NCI-H1436 treated with DMSO at 0.1 percent for 48 hours (cell line): ENCODE measurements at regions not wholly inside any gene's neighbourhood (a gene's known extent, or its start where the extent isn't known, plus 50 kb on each side); places are given as distances from the start of the nearest gene placed in this dataset.

Source experiments
- DNase-seq: peaks from one replicate; lab custom pipeline; 2025; lab: John Stamatoyannopoulos, UW

GRCh38 chr18:56221195-56222065, 417.0 kb downstream of the TXNL1 start:
- DNase-seq = no peak

GRCh38 chr18:56217406-56217805, 421.0 kb downstream of the TXNL1 start:
- no peak for DNase-seq

DNA sequence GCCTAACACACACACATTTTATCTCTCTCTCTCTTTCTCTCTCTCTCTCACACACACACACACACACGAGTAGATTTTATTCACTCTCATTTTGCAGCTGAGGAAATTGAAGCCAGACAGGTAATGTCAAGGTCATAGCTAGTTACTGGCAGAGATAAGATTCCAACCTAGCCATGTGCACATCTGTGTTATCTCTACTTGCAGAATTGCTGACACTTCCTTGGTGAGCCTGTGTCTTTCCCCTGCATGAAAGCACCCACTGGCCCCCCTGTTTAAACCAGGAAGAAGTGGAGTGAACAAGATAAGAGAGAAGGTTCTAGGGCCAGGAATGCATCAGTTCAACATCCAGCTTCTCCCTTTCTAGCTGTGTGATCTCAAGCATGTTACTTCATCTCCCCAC, 423.7 kb downstream of the TXNL1 start:
- DNase-seq = no peak

DNA sequence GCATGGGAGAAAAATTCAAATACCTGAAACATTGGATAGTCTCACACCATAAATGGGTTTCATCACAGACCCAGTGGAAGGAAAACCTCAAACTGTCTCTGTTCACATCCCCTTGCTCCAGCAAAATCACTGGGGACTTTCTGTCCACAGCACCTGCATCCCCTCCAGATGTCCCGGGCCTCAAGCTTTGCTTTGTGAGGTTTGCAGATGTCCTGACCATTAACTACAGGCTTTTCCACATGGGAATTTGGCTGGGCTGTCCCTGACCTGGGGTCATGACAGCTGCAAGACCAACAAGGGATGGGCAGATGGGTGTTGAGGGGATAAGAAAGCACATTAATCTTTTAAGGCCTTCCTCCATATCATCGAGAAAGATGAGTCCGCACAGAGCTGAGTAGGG, 427.9 kb downstream of the TXNL1 start:
- no peak for DNase-seq

- no peak for DNase-seq
Measured at GRCh38 chr18:56207989-56208388, 430.4 kb downstream of the TXNL1 start.

- DNase-seq = no peak
Measured at GRCh38 chr18:56204052-56204451, 434.3 kb downstream of the TXNL1 start.

- no peak for DNase-seq
Measured at GRCh38 chr18:56202678-56203077, 435.7 kb downstream of the TXNL1 start.

DNA sequence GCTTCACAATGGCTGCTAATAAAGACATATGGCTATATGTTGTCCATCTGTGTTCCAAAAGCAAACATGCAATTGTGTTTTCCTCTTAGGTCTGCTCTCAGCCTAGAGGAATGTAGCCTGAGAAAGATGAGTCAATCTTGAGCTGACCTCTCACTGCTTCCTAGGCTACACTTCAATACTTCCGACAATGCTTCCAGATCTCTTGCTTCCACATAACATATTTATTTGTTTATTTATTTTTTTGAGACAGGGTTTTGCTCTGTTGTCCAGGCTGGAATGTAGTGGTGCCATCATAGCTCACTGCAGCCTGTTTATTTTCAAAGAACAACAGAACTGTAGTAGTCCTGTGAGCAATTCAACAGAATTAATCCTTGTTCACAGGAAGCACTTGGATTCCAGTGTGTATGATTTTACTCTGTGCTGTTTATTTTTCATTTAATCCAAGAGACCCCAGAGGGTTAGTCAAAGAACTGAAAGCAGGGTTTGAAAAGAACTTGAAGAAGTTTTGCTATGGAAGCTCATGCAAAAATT, 437.9 kb downstream of the TXNL1 start:
- no peak for DNase-seq

- no peak for DNase-seq
Measured at GRCh38 chr18:56199580-56200330, 438.6 kb downstream of the TXNL1 start.

- no peak for DNase-seq
Measured at GRCh38 chr18:56197241-56197859, 441.0 kb downstream of the TXNL1 start.

GRCh38 chr18:56196495-56197225, 441.7 kb downstream of the TXNL1 start:
- DNase-seq = no peak

- DNase-seq = no peak
Measured at GRCh38 chr18:56191334-56191733, 447.1 kb downstream of the TXNL1 start.

GRCh38 chr18:56189615-56190014, 448.8 kb downstream of the TXNL1 start:
- DNase-seq = no peak

DNA sequence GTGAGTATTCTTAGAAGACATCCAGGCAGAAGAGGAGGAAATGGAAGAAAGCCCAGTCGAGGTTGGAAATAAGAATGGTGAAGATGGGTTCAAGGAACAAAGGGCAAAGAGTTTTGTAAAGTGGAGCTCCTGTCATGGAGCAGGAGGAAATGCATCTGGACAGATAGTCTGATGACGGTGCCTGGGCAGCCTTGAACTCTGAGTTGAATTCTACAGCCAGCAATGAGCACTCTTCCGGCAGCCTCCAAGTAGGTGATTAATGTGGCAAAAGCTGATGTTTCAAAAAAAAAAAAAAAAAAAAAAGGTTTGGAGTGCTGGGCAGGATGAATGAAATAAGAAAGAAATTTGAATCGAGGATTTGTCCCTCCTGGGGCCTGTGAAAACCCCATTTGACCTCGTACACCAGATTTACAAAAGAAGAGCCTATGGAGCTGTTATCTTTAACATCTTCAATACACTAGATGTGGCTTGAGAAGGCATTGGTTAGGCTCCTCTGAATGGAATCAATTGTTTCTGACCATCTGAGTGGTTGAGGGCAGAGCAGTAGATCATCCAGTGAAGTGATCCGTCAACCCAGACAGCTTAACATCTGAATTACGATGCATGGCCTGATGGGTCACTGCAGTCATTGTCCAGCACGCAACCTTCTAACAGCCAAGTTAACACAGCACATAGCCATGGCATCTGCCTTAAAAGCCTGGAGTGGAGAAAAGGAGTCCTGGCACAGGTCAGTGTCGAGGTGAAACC, 449.7 kb downstream of the TXNL1 start:
- no peak for DNase-seq

DNA sequence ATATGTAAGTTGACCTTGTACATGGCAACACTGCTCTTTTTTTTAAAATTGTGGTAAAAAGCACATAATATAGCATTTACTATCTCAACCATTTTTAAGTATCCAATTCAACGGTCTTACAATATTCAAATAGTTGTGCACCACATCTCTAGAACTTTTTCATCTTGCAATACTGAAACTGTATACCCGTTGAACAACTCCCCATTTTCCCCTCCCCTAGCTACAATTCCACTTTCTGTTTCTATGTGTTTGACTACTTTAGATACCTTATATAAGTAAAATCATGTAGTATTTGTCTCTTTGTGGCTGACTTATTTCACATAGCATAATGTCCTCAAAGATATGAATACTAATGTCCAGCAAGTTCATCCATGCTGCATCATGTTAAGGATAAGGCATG, 452.1 kb downstream of the TXNL1 start:
- DNase-seq = no peak

- DNase-seq = no peak
Measured at GRCh38 chr18:56185126-56185525, 453.3 kb downstream of the TXNL1 start.

DNA sequence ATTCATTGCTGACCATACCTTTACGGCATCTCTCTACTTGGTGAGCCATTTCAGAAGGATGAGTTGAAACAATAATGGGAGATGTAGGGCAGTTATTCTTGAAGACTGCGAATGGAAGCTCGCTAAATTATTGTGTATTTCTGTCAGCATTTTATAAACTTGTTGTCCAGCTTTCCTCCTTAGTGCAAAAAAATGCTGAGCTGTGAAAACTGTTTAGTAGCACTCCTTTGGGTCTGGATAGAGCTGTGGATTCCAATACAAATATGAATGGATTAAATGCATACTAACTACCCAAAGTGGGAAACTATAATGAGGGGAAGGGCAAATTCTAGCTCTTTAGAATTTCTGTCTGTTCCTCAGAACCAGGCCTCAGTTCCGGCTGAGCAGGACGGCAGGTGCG, 461.6 kb downstream of the TXNL1 start:
- DNase-seq = no peak

DNA sequence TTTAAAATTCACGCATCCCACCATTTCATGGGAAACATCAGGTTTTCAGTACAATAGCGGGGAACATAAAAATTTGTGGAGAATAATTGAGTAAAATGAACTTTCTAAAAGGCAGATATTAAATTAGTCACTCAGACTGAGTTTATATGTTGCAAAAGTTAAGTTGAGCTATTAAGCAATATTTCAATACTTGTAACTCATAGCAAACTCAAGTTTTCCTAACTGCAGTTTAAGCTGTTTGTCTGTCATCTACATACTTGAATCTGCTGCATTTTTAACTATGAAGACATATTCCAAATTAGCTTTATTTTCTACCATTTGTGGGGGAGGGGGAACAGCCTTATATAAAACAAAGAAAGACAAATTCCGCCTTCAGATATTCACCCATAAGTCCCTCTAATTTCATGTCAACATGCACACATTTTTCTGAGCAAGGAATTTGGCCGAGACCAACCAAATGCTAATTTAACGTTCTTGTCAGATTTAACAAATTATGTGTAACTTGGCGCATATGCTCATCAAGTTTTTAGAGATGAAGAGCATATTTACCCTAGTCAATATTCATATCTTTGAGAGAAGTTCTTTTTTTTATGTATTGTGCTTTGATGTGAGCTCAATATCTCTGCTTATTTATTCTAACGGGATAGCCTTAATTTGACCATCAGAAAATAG, 462.9 kb downstream of the TXNL1 start:
- no peak for DNase-seq

DNA sequence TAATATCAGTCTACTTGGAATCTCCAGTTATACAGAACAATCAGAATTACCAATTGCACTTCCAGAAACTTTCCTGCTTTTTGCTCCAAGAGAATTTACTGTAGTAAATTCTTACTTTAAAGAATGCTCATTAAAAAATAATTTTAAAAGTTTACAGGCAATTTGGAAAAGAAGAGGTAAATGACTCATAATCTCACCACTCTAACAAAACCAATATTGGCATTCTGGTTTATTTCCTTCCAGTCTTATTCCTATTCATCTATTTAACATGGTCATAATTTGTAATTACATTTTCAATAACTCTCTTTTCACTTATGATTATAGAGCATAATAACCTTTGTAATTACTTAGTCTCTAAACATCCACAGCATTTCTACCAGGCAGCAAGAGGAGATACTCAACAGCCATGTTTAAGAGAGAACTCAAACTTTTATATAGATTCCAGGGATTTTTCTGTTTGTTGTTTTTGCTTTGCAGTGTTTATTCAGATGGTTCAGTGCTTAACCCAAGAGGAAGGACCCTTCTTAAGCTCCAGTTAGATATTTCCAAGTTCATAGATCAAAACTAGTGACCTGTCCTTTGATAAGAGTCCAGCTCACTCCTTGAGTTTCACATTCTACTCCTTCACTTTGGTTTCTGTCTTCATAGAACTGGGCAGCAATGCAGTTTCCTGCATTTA, 464.7 kb downstream of the TXNL1 start:
- DNase-seq = no peak

GRCh38 chr18:56172527-56172926, 465.9 kb downstream of the TXNL1 start:
- no peak for DNase-seq
